ENCODE measurements at regions not wholly inside any gene's neighbourhood (a gene's known extent, or its start where the extent isn't known, plus 50 kb on each side); places are given as distances from the start of the nearest gene placed in this dataset.

DNA sequence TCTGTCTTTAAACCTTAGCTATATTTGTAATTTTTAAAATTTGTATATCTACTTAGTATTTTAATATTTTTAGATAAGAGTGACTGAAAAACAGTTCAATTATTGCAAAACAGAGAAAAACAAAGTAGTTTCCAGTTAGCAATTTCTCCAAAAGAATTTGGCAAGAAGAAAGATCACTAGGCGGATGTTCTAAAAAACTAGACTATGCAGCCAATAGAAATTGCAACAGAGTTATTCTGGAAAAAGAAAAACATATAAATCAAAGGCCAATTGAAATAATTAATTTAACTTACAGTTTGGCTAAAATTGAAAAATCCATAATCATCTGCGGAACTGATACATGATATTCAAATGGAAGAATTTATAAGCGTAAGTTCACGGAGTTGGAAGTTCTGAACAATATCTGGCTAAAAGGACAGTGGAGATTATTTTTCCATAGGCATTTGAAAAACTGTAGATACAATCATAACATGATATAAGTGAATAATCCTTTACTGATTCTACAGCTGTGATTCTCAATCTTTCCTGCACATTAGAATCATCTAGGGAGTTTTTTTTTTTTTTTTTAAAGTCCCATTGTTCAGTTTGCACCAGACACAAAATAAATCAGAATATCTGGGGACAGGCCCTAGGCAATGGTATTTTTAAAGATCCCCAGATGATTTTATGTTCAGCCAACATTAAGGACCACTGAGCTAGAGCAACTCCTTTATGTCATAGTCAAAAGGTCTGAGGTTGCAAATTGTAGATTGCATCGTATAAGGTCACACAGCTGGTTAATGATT is 605.1 kb upstream of the DAB2 start:
- ChIA-PET CTCF (interaction anchor here (0.6 kb wide), 1 partner anchor 49 kb away, joined by 4 read pairs; no protein-coding TSS in a partner anchor), POLR2A (interaction anchor here (0.5 to 0.7 kb wide), 2 partner anchors 650 to 726 kb away, joined by 3 to 7 read pairs; partner anchors contain the start of genes PTGER4 and TTC33)
- Histone ChIP-seq H3K4me3 (no peak overlapping the region), H3K9me3 (no peaks in the 10 kb centered on the region), H3K4me1 (no peaks in the 10 kb centered on the region), H3K27ac (no peak overlapping the region), H3K4me2 (no peak overlapping the region)
- FAIRE-seq: no peak
- no peak for ATAC-seq
- WGBS (ENCODE audit: missing lambda C conversion rate): 74% methylated on average over 5 of the region's 5 CpGs
- DNase-seq (ENCODE audit: low read depth in 1 of 2, low spot score in 1 of 2): no peak
- no peak for TF ChIP-seq CBX8 (IDR thresholded peaks at IDR 0.05)
- TF ChIP-seq RAD21 (conservative IDR thresholded peaks at IDR 0.05 in 1 of 2, IDR thresholded peaks at IDR 0.05 in 1 of 2): no peak
- no peak for TF ChIP-seq CBX2 (IDR thresholded peaks at IDR 0.05; ENCODE audit: borderline replicate concordance, low read depth)
- TF ChIP-seq EHMT2 (IDR thresholded peaks at IDR 0.05; ENCODE audit: low read depth): no peak
- no peak for TF ChIP-seq RARB (CRISPR knock-in tag; IDR thresholded peaks at IDR 0.05)
- TF ChIP-seq POLR2AphosphoS2 (conservative IDR thresholded peaks at IDR 0.05; ENCODE audit: low read length): no peak
- TF ChIP-seq, protein P1, sequence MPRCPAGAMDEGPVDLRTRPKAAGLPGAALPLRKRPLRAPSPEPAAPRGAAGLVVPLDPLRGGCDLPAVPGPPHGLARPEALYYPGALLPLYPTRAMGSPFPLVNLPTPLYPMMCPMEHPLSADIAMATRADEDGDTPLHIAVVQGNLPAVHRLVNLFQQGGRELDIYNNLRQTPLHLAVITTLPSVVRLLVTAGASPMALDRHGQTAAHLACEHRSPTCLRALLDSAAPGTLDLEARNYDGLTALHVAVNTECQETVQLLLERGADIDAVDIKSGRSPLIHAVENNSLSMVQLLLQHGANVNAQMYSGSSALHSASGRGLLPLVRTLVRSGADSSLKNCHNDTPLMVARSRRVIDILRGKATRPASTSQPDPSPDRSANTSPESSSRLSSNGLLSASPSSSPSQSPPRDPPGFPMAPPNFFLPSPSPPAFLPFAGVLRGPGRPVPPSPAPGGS (IDR thresholded peaks at IDR 0.05): no peak
- TF ChIP-seq SREBF2 (IDR thresholded peaks at IDR 0.05): no peak
- TF ChIP-seq, protein P2, sequence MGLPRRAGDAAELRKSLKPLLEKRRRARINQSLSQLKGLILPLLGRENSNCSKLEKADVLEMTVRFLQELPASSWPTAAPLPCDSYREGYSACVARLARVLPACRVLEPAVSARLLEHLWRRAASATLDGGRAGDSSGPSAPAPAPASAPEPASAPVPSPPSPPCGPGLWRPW (IDR thresholded peaks at IDR 0.05): no peak
- no peak for TF ChIP-seq FOSL2 (IDR thresholded peaks at IDR 0.05)
- TF ChIP-seq FOSL2 (CRISPR knock-in tag; IDR thresholded peaks at IDR 0.05): no peak
- no peak for TF ChIP-seq NR3C1 (IDR thresholded peaks at IDR 0.05)
- TF ChIP-seq, protein P3, sequence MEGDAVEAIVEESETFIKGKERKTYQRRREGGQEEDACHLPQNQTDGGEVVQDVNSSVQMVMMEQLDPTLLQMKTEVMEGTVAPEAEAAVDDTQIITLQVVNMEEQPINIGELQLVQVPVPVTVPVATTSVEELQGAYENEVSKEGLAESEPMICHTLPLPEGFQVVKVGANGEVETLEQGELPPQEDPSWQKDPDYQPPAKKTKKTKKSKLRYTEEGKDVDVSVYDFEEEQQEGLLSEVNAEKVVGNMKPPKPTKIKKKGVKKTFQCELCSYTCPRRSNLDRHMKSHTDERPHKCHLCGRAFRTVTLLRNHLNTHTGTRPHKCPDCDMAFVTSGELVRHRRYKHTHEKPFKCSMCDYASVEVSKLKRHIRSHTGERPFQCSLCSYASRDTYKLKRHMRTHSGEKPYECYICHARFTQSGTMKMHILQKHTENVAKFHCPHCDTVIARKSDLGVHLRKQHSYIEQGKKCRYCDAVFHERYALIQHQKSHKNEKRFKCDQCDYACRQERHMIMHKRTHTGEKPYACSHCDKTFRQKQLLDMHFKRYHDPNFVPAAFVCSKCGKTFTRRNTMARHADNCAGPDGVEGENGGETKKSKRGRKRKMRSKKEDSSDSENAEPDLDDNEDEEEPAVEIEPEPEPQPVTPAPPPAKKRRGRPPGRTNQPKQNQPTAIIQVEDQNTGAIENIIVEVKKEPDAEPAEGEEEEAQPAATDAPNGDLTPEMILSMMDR (IDR thresholded peaks at IDR 0.05): no peak
- TF ChIP-seq MAZ (IDR thresholded peaks at IDR 0.05; ENCODE audit: borderline replicate concordance, low read depth, low read length): no peak
- TF ChIP-seq ZSCAN20 (CRISPR knock-in tag; IDR thresholded peaks at IDR 0.05): no peak
- no peak for TF ChIP-seq POLR2A (IDR thresholded peaks at IDR 0.05; ENCODE audit: low read length)
- TF ChIP-seq, protein P4, sequence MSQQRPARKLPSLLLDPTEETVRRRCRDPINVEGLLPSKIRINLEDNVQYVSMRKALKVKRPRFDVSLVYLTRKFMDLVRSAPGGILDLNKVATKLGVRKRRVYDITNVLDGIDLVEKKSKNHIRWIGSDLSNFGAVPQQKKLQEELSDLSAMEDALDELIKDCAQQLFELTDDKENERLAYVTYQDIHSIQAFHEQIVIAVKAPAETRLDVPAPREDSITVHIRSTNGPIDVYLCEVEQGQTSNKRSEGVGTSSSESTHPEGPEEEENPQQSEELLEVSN (IDR thresholded peaks at IDR 0.05; ENCODE audit: borderline replicate concordance, low read depth): no peak
- TF ChIP-seq, protein P5, sequence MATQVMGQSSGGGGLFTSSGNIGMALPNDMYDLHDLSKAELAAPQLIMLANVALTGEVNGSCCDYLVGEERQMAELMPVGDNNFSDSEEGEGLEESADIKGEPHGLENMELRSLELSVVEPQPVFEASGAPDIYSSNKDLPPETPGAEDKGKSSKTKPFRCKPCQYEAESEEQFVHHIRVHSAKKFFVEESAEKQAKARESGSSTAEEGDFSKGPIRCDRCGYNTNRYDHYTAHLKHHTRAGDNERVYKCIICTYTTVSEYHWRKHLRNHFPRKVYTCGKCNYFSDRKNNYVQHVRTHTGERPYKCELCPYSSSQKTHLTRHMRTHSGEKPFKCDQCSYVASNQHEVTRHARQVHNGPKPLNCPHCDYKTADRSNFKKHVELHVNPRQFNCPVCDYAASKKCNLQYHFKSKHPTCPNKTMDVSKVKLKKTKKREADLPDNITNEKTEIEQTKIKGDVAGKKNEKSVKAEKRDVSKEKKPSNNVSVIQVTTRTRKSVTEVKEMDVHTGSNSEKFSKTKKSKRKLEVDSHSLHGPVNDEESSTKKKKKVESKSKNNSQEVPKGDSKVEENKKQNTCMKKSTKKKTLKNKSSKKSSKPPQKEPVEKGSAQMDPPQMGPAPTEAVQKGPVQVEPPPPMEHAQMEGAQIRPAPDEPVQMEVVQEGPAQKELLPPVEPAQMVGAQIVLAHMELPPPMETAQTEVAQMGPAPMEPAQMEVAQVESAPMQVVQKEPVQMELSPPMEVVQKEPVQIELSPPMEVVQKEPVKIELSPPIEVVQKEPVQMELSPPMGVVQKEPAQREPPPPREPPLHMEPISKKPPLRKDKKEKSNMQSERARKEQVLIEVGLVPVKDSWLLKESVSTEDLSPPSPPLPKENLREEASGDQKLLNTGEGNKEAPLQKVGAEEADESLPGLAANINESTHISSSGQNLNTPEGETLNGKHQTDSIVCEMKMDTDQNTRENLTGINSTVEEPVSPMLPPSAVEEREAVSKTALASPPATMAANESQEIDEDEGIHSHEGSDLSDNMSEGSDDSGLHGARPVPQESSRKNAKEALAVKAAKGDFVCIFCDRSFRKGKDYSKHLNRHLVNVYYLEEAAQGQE (IDR thresholded peaks at IDR 0.05): no peak
- no peak for TF ChIP-seq RFX5 (IDR thresholded peaks at IDR 0.05)
- no peak for TF ChIP-seq RNF2 (IDR thresholded peaks at IDR 0.05; ENCODE audit: borderline replicate concordance, low read depth)
- TF ChIP-seq, protein P6, sequence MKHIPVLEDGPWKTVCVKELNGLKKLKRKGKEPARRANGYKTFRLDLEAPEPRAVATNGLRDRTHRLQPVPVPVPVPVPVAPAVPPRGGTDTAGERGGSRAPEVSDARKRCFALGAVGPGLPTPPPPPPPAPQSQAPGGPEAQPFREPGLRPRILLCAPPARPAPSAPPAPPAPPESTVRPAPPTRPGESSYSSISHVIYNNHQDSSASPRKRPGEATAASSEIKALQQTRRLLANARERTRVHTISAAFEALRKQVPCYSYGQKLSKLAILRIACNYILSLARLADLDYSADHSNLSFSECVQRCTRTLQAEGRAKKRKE (CRISPR knock-in tag; IDR thresholded peaks at IDR 0.05; ENCODE audit: low read depth): no peak
